MCF 10A (cell line): ENCODE measurements at regions not wholly inside any gene's neighbourhood (a gene's known extent, or its start where the extent isn't known, plus 50 kb on each side); places are given as distances from the start of the nearest gene placed in this dataset.

Experiments
- BruUV-seq: library from RNA; stranded (reverse); fragments of 400-500 nt; replicated peaks from 2 replicates; lab custom pipeline; 2021; lab: Mats Ljungman, UMichigan
- CTCF ChIA-PET: fragments of 300-600 bp; sonication (Branson Sonifier 250); formaldehyde crosslinking; extraction: SDS; loops from one replicate; lab custom pipeline; 2021; ENCODE audit warnings: antibody characterized with exemption, inconsistent platforms; lab: Yijun Ruan, JAX
- POLR2A ChIA-PET: fragments of 300-600, 350-650 bp; sonication (Branson Sonifier 250); formaldehyde crosslinking; extraction: SDS; loops from one replicate; lab custom pipeline; 2020; ENCODE audit warnings: antibody characterized with exemption, inconsistent platforms; lab: Yijun Ruan, JAX
- DNase-seq: peaks from one replicate; pipeline ENCODE4 v3.0.0-alpha.2; 2018; ENCODE audit not compliant: unreplicated experiment
- H3K27ac Mint-ChIP-seq: one replicate; pipeline ENCODE4 v1.8.0; 2022; ENCODE audit warnings: mild to moderate bottlenecking, low read depth, mixed read lengths; ENCODE audit not compliant: unreplicated experiment
- H3K27me3 Mint-ChIP-seq: one replicate; pipeline ENCODE4 v1.8.0; 2022; ENCODE audit warnings: mixed read lengths; ENCODE audit not compliant: insufficient read depth, unreplicated experiment
- H3K36me3 Mint-ChIP-seq: one replicate; pipeline ENCODE4 v1.8.0; 2022; ENCODE audit warnings: mild to moderate bottlenecking, moderate library complexity, mixed read lengths; ENCODE audit not compliant: insufficient read depth, unreplicated experiment
- H3K4me1 Mint-ChIP-seq: one replicate; pipeline ENCODE4 v1.8.0; 2022; ENCODE audit warnings: mixed read lengths; ENCODE audit not compliant: insufficient read depth, unreplicated experiment
- H3K4me3 Mint-ChIP-seq: one replicate; pipeline ENCODE4 v1.8.0; 2022; ENCODE audit warnings: mild to moderate bottlenecking, moderate library complexity, mixed read lengths; ENCODE audit not compliant: unreplicated experiment
- H3K9me3 Mint-ChIP-seq: one replicate; pipeline ENCODE4 v1.8.0; 2022; ENCODE audit warnings: mixed read lengths; ENCODE audit not compliant: unreplicated experiment
- intact Hi-C: fragments of 100-400 bp; cut with micrococcal nuclease; formaldehyde crosslinking; loops from 2 replicates; pipeline ENCODE4 v1.14.1; 2022
- TF ChIP-seq, protein P1 (sequence below): fragments of 200-600 bp; IDR thresholded peaks from one replicate; pipeline ENCODE4 v1.8.0; 2022; ENCODE audit warnings: antibody characterized with exemption, mild to moderate bottlenecking; ENCODE audit not compliant: unreplicated experiment

DNA sequence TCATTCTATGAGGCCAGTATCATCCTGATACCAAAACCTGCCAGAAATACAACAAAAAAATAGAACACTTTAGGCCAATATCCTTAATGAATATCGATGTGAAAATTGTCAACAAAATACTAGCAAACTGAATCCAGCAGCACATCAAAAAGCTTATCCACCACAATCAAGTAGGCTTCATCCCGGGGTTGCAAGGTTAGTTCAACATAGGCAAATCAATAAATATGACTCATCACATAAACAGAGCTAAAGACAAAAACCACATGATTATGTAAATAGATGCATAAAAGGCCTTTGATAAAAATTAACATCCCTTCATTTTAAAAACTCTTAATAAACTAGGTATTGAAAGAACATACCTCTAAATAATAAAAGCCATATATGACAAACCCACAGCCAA, 403.2 kb upstream of the AZI2 start:
- ChIA-PET POLR2A (no interaction called here), CTCF (no interaction called here)
- TF ChIP-seq, protein P1, sequence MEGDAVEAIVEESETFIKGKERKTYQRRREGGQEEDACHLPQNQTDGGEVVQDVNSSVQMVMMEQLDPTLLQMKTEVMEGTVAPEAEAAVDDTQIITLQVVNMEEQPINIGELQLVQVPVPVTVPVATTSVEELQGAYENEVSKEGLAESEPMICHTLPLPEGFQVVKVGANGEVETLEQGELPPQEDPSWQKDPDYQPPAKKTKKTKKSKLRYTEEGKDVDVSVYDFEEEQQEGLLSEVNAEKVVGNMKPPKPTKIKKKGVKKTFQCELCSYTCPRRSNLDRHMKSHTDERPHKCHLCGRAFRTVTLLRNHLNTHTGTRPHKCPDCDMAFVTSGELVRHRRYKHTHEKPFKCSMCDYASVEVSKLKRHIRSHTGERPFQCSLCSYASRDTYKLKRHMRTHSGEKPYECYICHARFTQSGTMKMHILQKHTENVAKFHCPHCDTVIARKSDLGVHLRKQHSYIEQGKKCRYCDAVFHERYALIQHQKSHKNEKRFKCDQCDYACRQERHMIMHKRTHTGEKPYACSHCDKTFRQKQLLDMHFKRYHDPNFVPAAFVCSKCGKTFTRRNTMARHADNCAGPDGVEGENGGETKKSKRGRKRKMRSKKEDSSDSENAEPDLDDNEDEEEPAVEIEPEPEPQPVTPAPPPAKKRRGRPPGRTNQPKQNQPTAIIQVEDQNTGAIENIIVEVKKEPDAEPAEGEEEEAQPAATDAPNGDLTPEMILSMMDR: no peak
- Mint-ChIP-seq H3K4me3 (no peak overlapping the region), H3K27me3 (no peaks in the 10 kb centered on the region), H3K27ac (no peak overlapping the region), H3K4me1 (no peaks in the 10 kb centered on the region), H3K36me3 (no peaks in the 10 kb centered on the region), H3K9me3 (peaks cover 12% of the 10 kb centered on the region)
- intact Hi-C loops: no loop called here
- BruUV-seq: no TSS peak
- DNase-seq: no peak

DNA sequence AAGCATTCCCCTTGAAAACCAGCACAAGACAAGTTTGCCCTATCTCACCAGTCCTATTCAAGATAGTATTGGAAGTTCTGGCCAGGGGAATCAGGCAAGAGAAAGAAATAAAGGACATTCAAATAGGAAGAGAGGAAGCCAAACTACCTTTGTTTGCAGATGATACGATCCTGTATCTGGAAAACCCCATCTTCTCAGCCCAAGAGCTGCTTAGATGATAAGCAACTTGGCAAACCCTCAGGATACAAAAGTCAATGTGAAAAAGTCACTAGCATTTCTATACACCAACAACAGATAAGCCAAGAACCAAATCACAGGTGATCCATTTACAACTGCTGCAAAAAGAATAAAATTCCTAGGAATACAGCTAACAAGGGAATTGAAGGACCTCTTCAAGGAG, 403.7 kb upstream of the AZI2 start:
- no TSS peak for BruUV-seq
- Mint-ChIP-seq H3K27ac (no peak overlapping the region), H3K4me1 (no peaks in the 10 kb centered on the region), H3K27me3 (no peaks in the 10 kb centered on the region), H3K36me3 (no peaks in the 10 kb centered on the region), H3K4me3 (no peak overlapping the region), H3K9me3 (peaks cover 12% of the 10 kb centered on the region)
- intact Hi-C loops: no loop called here
- ChIA-PET POLR2A (interaction anchor here (0.7 kb wide), 1 partner anchor 115 kb away, joined by 5 read pairs; no protein-coding TSS in a partner anchor), CTCF (no interaction called here)
- no peak for DNase-seq
- TF ChIP-seq, protein P1: no peak

DNA sequence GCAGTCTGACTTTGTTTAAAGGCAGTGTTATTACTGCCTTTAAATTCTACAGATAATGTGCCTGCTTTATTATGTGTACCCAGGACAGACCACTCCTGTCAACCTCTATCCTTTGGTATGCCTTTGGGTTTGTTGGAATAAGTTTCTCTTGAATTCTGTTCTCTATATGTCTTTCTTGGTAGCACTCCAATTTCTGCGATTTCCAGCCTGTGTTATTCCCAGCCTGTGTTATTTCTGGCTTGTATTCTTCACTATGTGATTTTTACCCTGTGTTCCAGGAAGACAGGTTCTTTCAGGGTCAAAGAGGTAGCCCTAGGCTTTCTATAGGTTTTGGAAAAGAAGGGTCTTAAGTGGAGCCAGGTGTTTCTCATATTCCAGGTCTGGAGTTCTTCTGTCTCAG, 407.4 kb upstream of the AZI2 start:
- ChIA-PET POLR2A (no interaction called here), CTCF (no interaction called here)
- Mint-ChIP-seq H3K4me1 (no peaks in the 10 kb centered on the region), H3K4me3 (no peak overlapping the region), H3K27ac (no peak overlapping the region), H3K27me3 (no peaks in the 10 kb centered on the region), H3K9me3 (peaks cover under 1% of the 10 kb centered on the region), H3K36me3 (no peaks in the 10 kb centered on the region)
- BruUV-seq: no TSS peak
- no peak for DNase-seq
- intact Hi-C loops: no loop called here
- TF ChIP-seq, protein P1: no peak

DNA sequence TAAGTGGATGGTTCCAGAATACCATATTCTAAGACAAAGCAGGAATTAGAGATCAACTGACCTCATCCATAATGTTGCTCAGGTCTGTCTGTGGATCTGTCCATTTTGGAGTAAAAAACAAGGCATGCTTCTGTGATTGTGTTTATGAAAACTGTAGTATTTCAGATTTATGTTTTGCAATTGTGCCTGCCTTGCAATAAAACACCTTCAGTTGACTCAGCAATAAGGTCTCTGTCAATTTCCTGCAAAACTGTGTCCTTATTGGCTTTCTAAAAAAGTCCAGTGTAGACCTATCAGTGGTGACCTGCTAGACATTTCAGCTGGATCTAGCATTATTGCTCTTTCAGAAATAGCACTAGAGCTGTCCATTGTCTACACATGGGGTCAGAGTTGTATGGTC, 409.5 kb upstream of the AZI2 start:
- CTCF ChIA-PET: interaction anchor here (1.2 kb wide), 1 partner anchor 9 kb away, joined by 3 read pairs; no protein-coding TSS in a partner anchor
- Mint-ChIP-seq H3K27ac (no peak overlapping the region), H3K4me3 (no peak overlapping the region), H3K36me3 (no peaks in the 10 kb centered on the region), H3K4me1 (no peaks in the 10 kb centered on the region), H3K9me3 (no peaks in the 10 kb centered on the region), H3K27me3 (no peaks in the 10 kb centered on the region)
- intact Hi-C loops: no loop called here
- TF ChIP-seq, protein P1: no peak
- no peak for DNase-seq
- POLR2A ChIA-PET: no interaction called here
- no TSS peak for BruUV-seq
